ENCODE measurements at regions not wholly inside any gene's neighbourhood (a gene's known extent, or its start where the extent isn't known, plus 50 kb on each side); places are given as distances from the start of the nearest gene placed in this dataset.

DNA sequence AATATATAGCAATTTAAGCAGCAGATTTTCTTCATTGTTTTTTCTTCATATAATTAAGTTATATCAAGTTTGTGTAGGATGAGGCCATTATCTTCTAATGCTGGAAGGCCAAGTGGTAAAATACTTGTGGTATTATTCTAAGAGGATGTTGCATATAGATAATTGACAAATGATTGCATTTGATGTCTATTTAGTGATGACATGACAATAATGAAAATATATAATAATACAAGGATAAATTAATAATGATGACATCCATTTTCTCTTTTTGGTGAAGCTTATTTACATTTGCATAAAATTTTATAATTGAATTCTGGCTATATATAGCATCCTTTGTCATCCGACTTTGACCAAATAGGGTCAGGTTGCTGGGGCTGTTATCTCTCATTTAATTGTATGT, 195.4 kb upstream of the KCNJ16 start (continued):
- TF ChIP-seq, protein P1, sequence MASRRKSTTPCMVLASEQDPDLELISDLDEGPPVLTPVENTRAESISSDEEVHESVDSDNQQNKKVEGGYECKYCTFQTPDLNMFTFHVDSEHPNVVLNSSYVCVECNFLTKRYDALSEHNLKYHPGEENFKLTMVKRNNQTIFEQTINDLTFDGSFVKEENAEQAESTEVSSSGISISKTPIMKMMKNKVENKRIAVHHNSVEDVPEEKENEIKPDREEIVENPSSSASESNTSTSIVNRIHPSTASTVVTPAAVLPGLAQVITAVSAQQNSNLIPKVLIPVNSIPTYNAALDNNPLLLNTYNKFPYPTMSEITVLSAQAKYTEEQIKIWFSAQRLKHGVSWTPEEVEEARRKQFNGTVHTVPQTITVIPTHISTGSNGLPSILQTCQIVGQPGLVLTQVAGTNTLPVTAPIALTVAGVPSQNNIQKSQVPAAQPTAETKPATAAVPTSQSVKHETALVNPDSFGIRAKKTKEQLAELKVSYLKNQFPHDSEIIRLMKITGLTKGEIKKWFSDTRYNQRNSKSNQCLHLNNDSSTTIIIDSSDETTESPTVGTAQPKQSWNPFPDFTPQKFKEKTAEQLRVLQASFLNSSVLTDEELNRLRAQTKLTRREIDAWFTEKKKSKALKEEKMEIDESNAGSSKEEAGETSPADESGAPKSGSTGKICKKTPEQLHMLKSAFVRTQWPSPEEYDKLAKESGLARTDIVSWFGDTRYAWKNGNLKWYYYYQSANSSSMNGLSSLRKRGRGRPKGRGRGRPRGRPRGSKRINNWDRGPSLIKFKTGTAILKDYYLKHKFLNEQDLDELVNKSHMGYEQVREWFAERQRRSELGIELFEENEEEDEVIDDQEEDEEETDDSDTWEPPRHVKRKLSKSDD (conservative IDR thresholded peaks at IDR 0.05; ENCODE audit: low read length), result no peak
- TF ChIP-seq, protein P2, sequence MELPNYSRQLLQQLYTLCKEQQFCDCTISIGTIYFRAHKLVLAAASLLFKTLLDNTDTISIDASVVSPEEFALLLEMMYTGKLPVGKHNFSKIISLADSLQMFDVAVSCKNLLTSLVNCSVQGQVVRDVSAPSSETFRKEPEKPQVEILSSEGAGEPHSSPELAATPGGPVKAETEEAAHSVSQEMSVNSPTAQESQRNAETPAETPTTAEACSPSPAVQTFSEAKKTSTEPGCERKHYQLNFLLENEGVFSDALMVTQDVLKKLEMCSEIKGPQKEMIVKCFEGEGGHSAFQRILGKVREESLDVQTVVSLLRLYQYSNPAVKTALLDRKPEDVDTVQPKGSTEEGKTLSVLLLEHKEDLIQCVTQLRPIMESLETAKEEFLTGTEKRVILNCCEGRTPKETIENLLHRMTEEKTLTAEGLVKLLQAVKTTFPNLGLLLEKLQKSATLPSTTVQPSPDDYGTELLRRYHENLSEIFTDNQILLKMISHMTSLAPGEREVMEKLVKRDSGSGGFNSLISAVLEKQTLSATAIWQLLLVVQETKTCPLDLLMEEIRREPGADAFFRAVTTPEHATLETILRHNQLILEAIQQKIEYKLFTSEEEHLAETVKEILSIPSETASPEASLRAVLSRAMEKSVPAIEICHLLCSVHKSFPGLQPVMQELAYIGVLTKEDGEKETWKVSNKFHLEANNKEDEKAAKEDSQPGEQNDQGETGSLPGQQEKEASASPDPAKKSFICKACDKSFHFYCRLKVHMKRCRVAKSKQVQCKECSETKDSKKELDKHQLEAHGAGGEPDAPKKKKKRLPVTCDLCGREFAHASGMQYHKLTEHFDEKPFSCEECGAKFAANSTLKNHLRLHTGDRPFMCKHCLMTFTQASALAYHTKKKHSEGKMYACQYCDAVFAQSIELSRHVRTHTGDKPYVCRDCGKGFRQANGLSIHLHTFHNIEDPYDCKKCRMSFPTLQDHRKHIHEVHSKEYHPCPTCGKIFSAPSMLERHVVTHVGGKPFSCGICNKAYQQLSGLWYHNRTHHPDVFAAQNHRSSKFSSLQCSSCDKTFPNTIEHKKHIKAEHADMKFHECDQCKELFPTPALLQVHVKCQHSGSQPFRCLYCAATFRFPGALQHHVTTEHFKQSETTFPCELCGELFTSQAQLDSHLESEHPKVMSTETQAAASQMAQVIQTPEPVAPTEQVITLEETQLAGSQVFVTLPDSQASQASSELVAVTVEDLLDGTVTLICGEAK (IDR thresholded peaks at IDR 0.05), result no peak
- TF ChIP-seq, protein P2 (CRISPR knock-in tag; IDR thresholded peaks at IDR 0.05), result no peak
- TF ChIP-seq, protein P3, sequence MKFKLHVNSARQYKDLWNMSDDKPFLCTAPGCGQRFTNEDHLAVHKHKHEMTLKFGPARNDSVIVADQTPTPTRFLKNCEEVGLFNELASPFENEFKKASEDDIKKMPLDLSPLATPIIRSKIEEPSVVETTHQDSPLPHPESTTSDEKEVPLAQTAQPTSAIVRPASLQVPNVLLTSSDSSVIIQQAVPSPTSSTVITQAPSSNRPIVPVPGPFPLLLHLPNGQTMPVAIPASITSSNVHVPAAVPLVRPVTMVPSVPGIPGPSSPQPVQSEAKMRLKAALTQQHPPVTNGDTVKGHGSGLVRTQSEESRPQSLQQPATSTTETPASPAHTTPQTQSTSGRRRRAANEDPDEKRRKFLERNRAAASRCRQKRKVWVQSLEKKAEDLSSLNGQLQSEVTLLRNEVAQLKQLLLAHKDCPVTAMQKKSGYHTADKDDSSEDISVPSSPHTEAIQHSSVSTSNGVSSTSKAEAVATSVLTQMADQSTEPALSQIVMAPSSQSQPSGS (CRISPR knock-in tag; IDR thresholded peaks at IDR 0.05), result no peak
- TF ChIP-seq, protein P4, sequence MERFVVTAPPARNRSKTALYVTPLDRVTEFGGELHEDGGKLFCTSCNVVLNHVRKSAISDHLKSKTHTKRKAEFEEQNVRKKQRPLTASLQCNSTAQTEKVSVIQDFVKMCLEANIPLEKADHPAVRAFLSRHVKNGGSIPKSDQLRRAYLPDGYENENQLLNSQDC (CRISPR knock-in tag; IDR thresholded peaks at IDR 0.05), result no peak
- TF ChIP-seq ZNF347 (CRISPR knock-in tag; IDR thresholded peaks at IDR 0.05; ENCODE audit: low read depth), result no peak
- no peak for TF ChIP-seq PML (IDR thresholded peaks at IDR 0.05; ENCODE audit: low read length)

Measured in K562 (cell line).